Keratinocyte (primary cell): ENCODE measurements at regions not wholly inside any gene's neighbourhood (a gene's known extent, or its start where the extent isn't known, plus 50 kb on each side); places are given as distances from the start of the nearest gene placed in this dataset.

ENCODE experiments used
- DNase-seq: peaks from one replicate; pipeline ENCODE4 v3.0.0-alpha.2; 2011; ENCODE audit warnings: low read depth, missing footprints, low spot score
- FAIRE-seq: peaks from 2 replicates; lab custom pipeline; 2011; peaks lifted over from hg19 to GRCh38; lab: Jason Lieb, UNC
- H2AFZ ChIP-seq: 2 replicates; pipeline ENCODE4 v1.6.0; 2012; ENCODE audit warnings: low read length, control low read depth, inconsistent platforms; ENCODE audit not compliant: control insufficient read depth
- H3K27ac ChIP-seq: 2 replicates; pipeline ENCODE4 v1.5.1; 2011; ENCODE audit warnings: low read length; ENCODE audit not compliant: control insufficient read depth, insufficient read depth
- H3K27me3 ChIP-seq: 3 replicates; pipeline ENCODE4 v1.6.0; 2011; ENCODE audit warnings: low read length; ENCODE audit not compliant: control insufficient read depth, insufficient read depth; ENCODE audit errors: extremely low read depth
- H3K36me3 ChIP-seq, 2 experiments: 2 replicates in 1 of 2; 3 replicates in 1 of 2; pipeline ENCODE4 v1.5.1; 2011; ENCODE audit warnings: low read length in 2 of 2, mild to moderate bottlenecking in 1 of 2; ENCODE audit not compliant: control insufficient read depth in 2 of 2, insufficient read depth in 2 of 2; ENCODE audit errors: extremely low read depth in 1 of 2
- H3K4me1 ChIP-seq: 3 replicates; pipeline ENCODE4 v1.5.1; 2011; ENCODE audit warnings: low read length; ENCODE audit not compliant: control insufficient read depth, insufficient read depth; ENCODE audit errors: extremely low read depth
- H3K4me2 ChIP-seq: 3 replicates; pipeline ENCODE4 v1.6.0; 2011; ENCODE audit warnings: low read depth, low read length; ENCODE audit not compliant: control insufficient read depth, insufficient read depth; ENCODE audit errors: extremely low read depth
- H3K4me3 ChIP-seq, 3 experiments: fragments of 200-600 bp in 1 of 3; sonication (generic) in 1 of 3; 2 replicates in 2 of 3; 3 replicates in 1 of 3; pipeline ENCODE4 v1.5.1; 2011 to 2016; ENCODE audit warnings: low read length in 3 of 3, mild to moderate bottlenecking in 3 of 3, control low read depth in 2 of 3, inconsistent platforms in 1 of 3, low read depth in 1 of 3, mixed read lengths in 1 of 3, mixed run types in 1 of 3, moderate library complexity in 1 of 3; ENCODE audit not compliant: control insufficient read depth in 2 of 3, insufficient read depth in 2 of 3; ENCODE audit errors: extremely low read depth in 1 of 3
- H3K79me2 ChIP-seq: 2 replicates; pipeline ENCODE4 v1.6.0; 2012; ENCODE audit warnings: low read length; ENCODE audit not compliant: control insufficient read depth, insufficient read depth
- H3K9ac ChIP-seq: 3 replicates; pipeline ENCODE4 v1.6.0; 2011; ENCODE audit warnings: low read length; ENCODE audit not compliant: control insufficient read depth, insufficient read depth; ENCODE audit errors: extremely low read depth
- H3K9me1 ChIP-seq: 3 replicates; pipeline ENCODE4 v1.6.0; 2011; ENCODE audit warnings: low read length; ENCODE audit not compliant: control insufficient read depth, insufficient read depth; ENCODE audit errors: extremely low read depth
- H3K9me3 ChIP-seq: 2 replicates; pipeline ENCODE4 v1.5.1; 2012; ENCODE audit warnings: low read depth, low read length; ENCODE audit not compliant: control insufficient read depth
- H4K20me1 ChIP-seq: 3 replicates; pipeline ENCODE4 v1.6.0; 2011; ENCODE audit warnings: low read length; ENCODE audit not compliant: control insufficient read depth, insufficient read depth; ENCODE audit errors: extremely low read depth
- EZH2 ChIP-seq: IDR thresholded peaks from one replicate; pipeline ENCODE4 v1.6.1; 2012; ENCODE audit warnings: inconsistent platforms, mild to moderate bottlenecking, low read length, moderate library complexity
- dilution Hi-C: fragments of 300-500 bp; cut with MboI; formaldehyde crosslinking; loops from one replicate; pipeline ENCODE4 v1.7.0; 2020; ENCODE audit warnings: low sequenced_read_pairs; ENCODE audit not compliant: extremely low pct_ligation_motif_present
- TF ChIP-seq, protein P1 (sequence below), 3 experiments: IDR thresholded peaks in 1 of 3; conservative IDR thresholded peaks in 1 of 3; optimal IDR thresholded peaks in 1 of 3; 2 replicates in 2 of 3; 3 replicates in 1 of 3; pipeline versions ENCODE3 to v1.5.1; 2011; ENCODE audit warnings: low read length in 3 of 3, mild to moderate bottlenecking in 3 of 3, moderate library complexity in 2 of 3, control low read depth in 1 of 3, inconsistent platforms in 1 of 3; ENCODE audit not compliant: insufficient read depth in 2 of 3; ENCODE audit errors: extremely low read depth in 1 of 3

DNA sequence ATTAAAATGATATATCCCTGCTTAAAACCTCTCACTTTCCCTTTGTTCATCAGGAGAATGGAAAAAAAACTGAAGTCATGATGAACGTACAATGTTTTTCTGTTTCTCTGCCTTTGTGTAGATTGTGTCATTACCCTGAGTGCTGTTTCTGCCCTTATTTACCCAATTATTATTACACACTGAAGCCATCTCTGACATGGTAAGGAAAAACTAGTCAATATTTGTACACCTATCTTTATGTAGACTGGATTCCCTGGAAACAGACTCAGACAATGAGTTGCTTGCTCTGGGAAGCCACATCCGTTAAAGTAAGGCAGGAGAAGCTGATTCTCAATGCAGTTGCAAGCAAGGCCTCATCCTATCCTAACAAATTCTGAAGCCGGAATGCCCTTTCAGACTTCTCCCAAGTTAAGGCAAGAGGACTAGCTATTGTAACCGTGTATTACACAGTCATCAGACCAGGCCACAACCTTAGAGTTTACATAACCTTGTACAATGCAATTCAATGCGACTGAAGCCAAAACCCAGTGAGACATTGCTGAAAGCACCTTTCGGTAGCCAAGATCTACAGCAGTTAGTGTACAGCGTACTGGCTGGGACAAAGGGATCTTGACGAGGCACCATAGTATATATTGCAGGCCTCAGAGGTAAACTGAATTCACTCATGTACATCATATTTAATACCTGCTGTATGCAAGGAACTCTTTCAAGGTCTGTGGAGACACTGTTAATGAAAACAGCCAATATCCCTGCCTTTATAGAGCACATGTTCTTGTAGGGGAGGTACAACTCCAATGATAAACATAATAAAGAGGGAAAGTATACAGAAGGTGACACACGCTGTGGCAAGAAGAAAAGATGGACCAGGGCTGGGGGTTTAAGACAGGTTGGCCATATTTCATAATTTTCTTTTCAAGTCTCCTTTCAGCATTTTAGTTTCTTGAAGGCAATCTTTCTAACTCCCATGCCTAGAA lies 1040.8 kb upstream of the SEMA6D start:
- no peak overlapping the region for H2AFZ ChIP-seq
- FAIRE-seq (no peak), DNase-seq (no peak)
- no peaks in the 10 kb centered on the region for H3K9me3 ChIP-seq
- no peak overlapping the region for H3K27ac ChIP-seq
- H3K4me2 ChIP-seq: no peak overlapping the region
- H3K27me3 ChIP-seq: no peaks in the 10 kb centered on the region
- H3K79me2 ChIP-seq: no peaks in the 10 kb centered on the region
- no peaks in the 10 kb centered on the region for H4K20me1 ChIP-seq
- H3K4me1 ChIP-seq: no peaks in the 10 kb centered on the region
- no peak overlapping the region for H3K9ac ChIP-seq
- TF ChIP-seq, protein P1, sequence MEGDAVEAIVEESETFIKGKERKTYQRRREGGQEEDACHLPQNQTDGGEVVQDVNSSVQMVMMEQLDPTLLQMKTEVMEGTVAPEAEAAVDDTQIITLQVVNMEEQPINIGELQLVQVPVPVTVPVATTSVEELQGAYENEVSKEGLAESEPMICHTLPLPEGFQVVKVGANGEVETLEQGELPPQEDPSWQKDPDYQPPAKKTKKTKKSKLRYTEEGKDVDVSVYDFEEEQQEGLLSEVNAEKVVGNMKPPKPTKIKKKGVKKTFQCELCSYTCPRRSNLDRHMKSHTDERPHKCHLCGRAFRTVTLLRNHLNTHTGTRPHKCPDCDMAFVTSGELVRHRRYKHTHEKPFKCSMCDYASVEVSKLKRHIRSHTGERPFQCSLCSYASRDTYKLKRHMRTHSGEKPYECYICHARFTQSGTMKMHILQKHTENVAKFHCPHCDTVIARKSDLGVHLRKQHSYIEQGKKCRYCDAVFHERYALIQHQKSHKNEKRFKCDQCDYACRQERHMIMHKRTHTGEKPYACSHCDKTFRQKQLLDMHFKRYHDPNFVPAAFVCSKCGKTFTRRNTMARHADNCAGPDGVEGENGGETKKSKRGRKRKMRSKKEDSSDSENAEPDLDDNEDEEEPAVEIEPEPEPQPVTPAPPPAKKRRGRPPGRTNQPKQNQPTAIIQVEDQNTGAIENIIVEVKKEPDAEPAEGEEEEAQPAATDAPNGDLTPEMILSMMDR (optimal IDR thresholded peaks at IDR 0.05 in 1 of 3, IDR thresholded peaks at IDR 0.05 in 1 of 3, conservative IDR thresholded peaks at IDR 0.05 in 1 of 3; ENCODE audit: extremely low read depth in 1 of 3, insufficient read depth in 2 of 3, low read length in 3 of 3): no peak
- no peak for TF ChIP-seq EZH2
- no peak overlapping the region for H3K4me3 ChIP-seq
- no peaks in the 10 kb centered on the region for H3K9me1 ChIP-seq
- dilution Hi-C loops: no loop called here
- no peaks in the 10 kb centered on the region for H3K36me3 ChIP-seq

DNA sequence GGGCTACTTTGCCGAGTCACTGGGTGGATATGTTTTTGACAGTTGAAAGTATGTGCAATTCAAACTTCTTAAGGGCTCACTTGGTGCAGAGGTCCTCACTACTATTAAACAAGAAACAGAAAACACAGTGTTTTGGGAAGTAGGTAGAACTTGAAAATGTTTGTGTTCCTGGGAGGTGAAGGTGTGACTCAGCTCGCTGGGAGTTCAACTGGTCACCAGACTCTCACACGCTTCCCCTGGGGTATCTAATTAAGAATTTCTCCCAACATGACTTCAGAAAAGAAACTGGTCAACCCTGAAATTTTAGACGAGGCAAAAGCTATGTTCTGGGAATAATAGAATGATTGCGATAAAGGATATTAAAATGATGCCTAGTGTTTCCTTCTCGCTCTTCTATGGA lies 1039.8 kb upstream of the SEMA6D start:
- Histone ChIP-seq H3K79me2 (no peaks in the 10 kb centered on the region), H3K36me3 (no peaks in the 10 kb centered on the region), H3K9ac (no peak overlapping the region), H3K4me2 (no peak overlapping the region), H3K9me3 (no peaks in the 10 kb centered on the region), H3K4me1 (no peaks in the 10 kb centered on the region), H3K4me3 (no peak overlapping the region), H4K20me1 (no peaks in the 10 kb centered on the region), H3K27me3 (no peaks in the 10 kb centered on the region), H2AFZ (no peak overlapping the region), H3K9me1 (no peaks in the 10 kb centered on the region), H3K27ac (no peak overlapping the region)
- FAIRE-seq (no peak), DNase-seq (no peak)
- TF ChIP-seq EZH2: no peak
- TF ChIP-seq, protein P1 (optimal IDR thresholded peaks at IDR 0.05 in 1 of 3, IDR thresholded peaks at IDR 0.05 in 1 of 3, conservative IDR thresholded peaks at IDR 0.05 in 1 of 3; ENCODE audit: extremely low read depth in 1 of 3, insufficient read depth in 2 of 3, low read length in 3 of 3): no peak
- dilution Hi-C loops: no loop called here
